ENCODE measurements at regions not wholly inside any gene's neighbourhood (a gene's known extent, or its start where the extent isn't known, plus 50 kb on each side); places are given as distances from the start of the nearest gene placed in this dataset.

- no peak overlapping the region for H3K4me3 ChIP-seq (ENCODE audit: low read depth, low read length)
- TF ChIP-seq CTCF (IDR thresholded peaks at IDR 0.05; ENCODE audit: low read depth, low read length, missing control alignments): no peak
- no peak for DNase-seq (ENCODE audit: low read depth)
Measured at GRCh38 chr10:114723361-114723760, 65.3 kb upstream of the ABLIM1 start.

- no peak overlapping the region for H3K4me3 ChIP-seq (ENCODE audit: low read depth, low read length)
- no peak for DNase-seq (ENCODE audit: low read depth)
- no peak for TF ChIP-seq CTCF (IDR thresholded peaks at IDR 0.05; ENCODE audit: low read depth, low read length, missing control alignments)
Measured at GRCh38 chr10:114723991-114724715, 66.1 kb upstream of the ABLIM1 start.

- no peak for TF ChIP-seq CTCF (IDR thresholded peaks at IDR 0.05; ENCODE audit: low read depth, low read length, missing control alignments)
- DNase-seq (ENCODE audit: low read depth): no peak
- no peak overlapping the region for H3K4me3 ChIP-seq (ENCODE audit: low read depth, low read length)
Measured at GRCh38 chr10:114724716-114725106, 66.6 kb upstream of the ABLIM1 start.

- no peak for DNase-seq (ENCODE audit: low read depth)
- no peak overlapping the region for H3K4me3 ChIP-seq (ENCODE audit: low read depth, low read length)
- no peak for TF ChIP-seq CTCF (IDR thresholded peaks at IDR 0.05; ENCODE audit: low read depth, low read length, missing control alignments)
Measured at GRCh38 chr10:114726820-114727271, 68.8 kb upstream of the ABLIM1 start.

GRCh38 chr10:114728325-114728724 is 70.2 kb upstream of the ABLIM1 start:
- no peak overlapping the region for H3K4me3 ChIP-seq (ENCODE audit: low read depth, low read length)
- TF ChIP-seq CTCF (IDR thresholded peaks at IDR 0.05; ENCODE audit: low read depth, low read length, missing control alignments): no peak
- DNase-seq (ENCODE audit: low read depth): no peak

GRCh38 chr10:114729103-114729659 is 71.1 kb upstream of the ABLIM1 start:
- no peak for DNase-seq (ENCODE audit: low read depth)
- H3K4me3 ChIP-seq (ENCODE audit: low read depth, low read length): no peak overlapping the region
- no peak for TF ChIP-seq CTCF (IDR thresholded peaks at IDR 0.05; ENCODE audit: low read depth, low read length, missing control alignments)

GRCh38 chr10:114730291-114730690 is 72.2 kb upstream of the ABLIM1 start:
- DNase-seq (ENCODE audit: low read depth): no peak
- no peak for TF ChIP-seq CTCF (IDR thresholded peaks at IDR 0.05; ENCODE audit: low read depth, low read length, missing control alignments)

More at GRCh38 chr10:114730291-114730690, 72.2 kb upstream of the ABLIM1 start:
- no peak overlapping the region for H3K4me3 ChIP-seq (ENCODE audit: low read depth, low read length)
